ENCODE measurements at regions not wholly inside any gene's neighbourhood (a gene's known extent, or its start where the extent isn't known, plus 50 kb on each side); places are given as distances from the start of the nearest gene placed in this dataset.

- Histone ChIP-seq H2AFZ (ENCODE audit: low read length, unreplicated experiment) (no peak overlapping the region), H3K4me3 (ENCODE audit: low read depth, low read length) (no peak overlapping the region), H3K79me2 (ENCODE audit: control insufficient read depth, insufficient read depth, low read length, unreplicated experiment) (no peaks in the 10 kb centered on the region), H3K27me3 (ENCODE audit: insufficient read depth, low read length) (no peaks in the 10 kb centered on the region), H3K36me3 (ENCODE audit: insufficient read depth, low read length) (no peaks in the 10 kb centered on the region), H3K4me1 (ENCODE audit: control insufficient read depth, insufficient read depth, low read length, unreplicated experiment) (peaks cover 44% of the 10 kb centered on the region), H3K27ac (ENCODE audit: low read depth, low read length) (no peak overlapping the region)
Measured at GRCh38 chr9:81390792-81391456, 298.4 kb downstream of the TLE1 start.

GRCh38 chr9:81389569-81389993 is 299.8 kb downstream of the TLE1 start:
- Histone ChIP-seq H3K79me2 (ENCODE audit: control insufficient read depth, insufficient read depth, low read length, unreplicated experiment) (no peaks in the 10 kb centered on the region), H2AFZ (ENCODE audit: low read length, unreplicated experiment) (peak overlapping the region; percentile 51), H3K4me3 (ENCODE audit: low read depth, low read length) (0 out of 2 replicates have a peak overlapping the region, but pooled peaks have one; percentile 10), H3K36me3 (ENCODE audit: insufficient read depth, low read length) (no peaks in the 10 kb centered on the region), H3K27ac (ENCODE audit: low read depth, low read length) (peak overlapping the region; percentile 80), H3K27me3 (ENCODE audit: insufficient read depth, low read length) (no peaks in the 10 kb centered on the region), H3K4me1 (ENCODE audit: control insufficient read depth, insufficient read depth, low read length, unreplicated experiment) (peaks cover 33% of the 10 kb centered on the region)

- Histone ChIP-seq H3K36me3 (ENCODE audit: insufficient read depth, low read length) (no peaks in the 10 kb centered on the region), H3K4me3 (ENCODE audit: low read depth, low read length) (peak overlapping the region; percentile 10; the same call in 1 of the 2 replicates), H3K27ac (ENCODE audit: low read depth, low read length) (peak overlapping the region; percentile 80), H3K27me3 (ENCODE audit: insufficient read depth, low read length) (no peaks in the 10 kb centered on the region), H3K79me2 (ENCODE audit: control insufficient read depth, insufficient read depth, low read length, unreplicated experiment) (no peaks in the 10 kb centered on the region), H3K4me1 (ENCODE audit: control insufficient read depth, insufficient read depth, low read length, unreplicated experiment) (peaks cover 25% of the 10 kb centered on the region), H2AFZ (ENCODE audit: low read length, unreplicated experiment) (peak overlapping the region; percentile 11)
Measured at GRCh38 chr9:81388831-81389230, 300.5 kb downstream of the TLE1 start.

- Histone ChIP-seq H3K36me3 (ENCODE audit: insufficient read depth, low read length) (no peaks in the 10 kb centered on the region), H3K27me3 (ENCODE audit: insufficient read depth, low read length) (no peaks in the 10 kb centered on the region), H3K4me1 (ENCODE audit: control insufficient read depth, insufficient read depth, low read length, unreplicated experiment) (peaks cover 24% of the 10 kb centered on the region), H3K79me2 (ENCODE audit: control insufficient read depth, insufficient read depth, low read length, unreplicated experiment) (no peaks in the 10 kb centered on the region), H3K27ac (ENCODE audit: low read depth, low read length) (no peak overlapping the region), H2AFZ (ENCODE audit: low read length, unreplicated experiment) (no peak overlapping the region), H3K4me3 (ENCODE audit: low read depth, low read length) (no peak overlapping the region)
Measured at GRCh38 chr9:81387360-81388106, 301.8 kb downstream of the TLE1 start.

- H2AFZ ChIP-seq (ENCODE audit: low read length, unreplicated experiment): no peak overlapping the region
- H3K79me2 ChIP-seq (ENCODE audit: control insufficient read depth, insufficient read depth, low read length, unreplicated experiment): no peaks in the 10 kb centered on the region
- no peak overlapping the region for H3K27ac ChIP-seq (ENCODE audit: low read depth, low read length)
- H3K4me1 ChIP-seq (ENCODE audit: control insufficient read depth, insufficient read depth, low read length, unreplicated experiment): peaks cover 14% of the 10 kb centered on the region
- no peak overlapping the region for H3K4me3 ChIP-seq (ENCODE audit: low read depth, low read length)
- H3K36me3 ChIP-seq (ENCODE audit: insufficient read depth, low read length): no peaks in the 10 kb centered on the region
- no peaks in the 10 kb centered on the region for H3K27me3 ChIP-seq (ENCODE audit: insufficient read depth, low read length)
Measured at GRCh38 chr9:81384911-81385310, 304.4 kb downstream of the TLE1 start.

- Histone ChIP-seq H2AFZ (ENCODE audit: low read length, unreplicated experiment) (no peak overlapping the region), H3K27ac (ENCODE audit: low read depth, low read length) (no peak overlapping the region), H3K27me3 (ENCODE audit: insufficient read depth, low read length) (no peaks in the 10 kb centered on the region), H3K4me1 (ENCODE audit: control insufficient read depth, insufficient read depth, low read length, unreplicated experiment) (no peaks in the 10 kb centered on the region), H3K4me3 (ENCODE audit: low read depth, low read length) (no peak overlapping the region), H3K36me3 (ENCODE audit: insufficient read depth, low read length) (no peaks in the 10 kb centered on the region), H3K79me2 (ENCODE audit: control insufficient read depth, insufficient read depth, low read length, unreplicated experiment) (no peaks in the 10 kb centered on the region)
Measured at GRCh38 chr9:81382281-81382680, 307.1 kb downstream of the TLE1 start.

GRCh38 chr9:81381694-81382093 is 307.7 kb downstream of the TLE1 start:
- H3K4me3 ChIP-seq (ENCODE audit: low read depth, low read length): no peak overlapping the region
- H3K27me3 ChIP-seq (ENCODE audit: insufficient read depth, low read length): no peaks in the 10 kb centered on the region
- H2AFZ ChIP-seq (ENCODE audit: low read length, unreplicated experiment): no peak overlapping the region
- H3K36me3 ChIP-seq (ENCODE audit: insufficient read depth, low read length): no peaks in the 10 kb centered on the region
- no peak overlapping the region for H3K27ac ChIP-seq (ENCODE audit: low read depth, low read length)
- no peaks in the 10 kb centered on the region for H3K79me2 ChIP-seq (ENCODE audit: control insufficient read depth, insufficient read depth, low read length, unreplicated experiment)
- H3K4me1 ChIP-seq (ENCODE audit: control insufficient read depth, insufficient read depth, low read length, unreplicated experiment): no peaks in the 10 kb centered on the region

GRCh38 chr9:81380504-81381359 is 308.6 kb downstream of the TLE1 start:
- H3K4me3 ChIP-seq (ENCODE audit: low read depth, low read length): no peak overlapping the region
- H2AFZ ChIP-seq (ENCODE audit: low read length, unreplicated experiment): no peak overlapping the region
- H3K4me1 ChIP-seq (ENCODE audit: control insufficient read depth, insufficient read depth, low read length, unreplicated experiment): no peaks in the 10 kb centered on the region
- no peak overlapping the region for H3K27ac ChIP-seq (ENCODE audit: low read depth, low read length)
- no peaks in the 10 kb centered on the region for H3K36me3 ChIP-seq (ENCODE audit: insufficient read depth, low read length)
- no peaks in the 10 kb centered on the region for H3K27me3 ChIP-seq (ENCODE audit: insufficient read depth, low read length)
- no peaks in the 10 kb centered on the region for H3K79me2 ChIP-seq (ENCODE audit: control insufficient read depth, insufficient read depth, low read length, unreplicated experiment)

- Histone ChIP-seq H2AFZ (ENCODE audit: low read length, unreplicated experiment) (no peak overlapping the region), H3K4me1 (ENCODE audit: control insufficient read depth, insufficient read depth, low read length, unreplicated experiment) (no peaks in the 10 kb centered on the region), H3K36me3 (ENCODE audit: insufficient read depth, low read length) (no peaks in the 10 kb centered on the region), H3K27ac (ENCODE audit: low read depth, low read length) (no peak overlapping the region), H3K4me3 (ENCODE audit: low read depth, low read length) (no peak overlapping the region), H3K79me2 (ENCODE audit: control insufficient read depth, insufficient read depth, low read length, unreplicated experiment) (no peaks in the 10 kb centered on the region), H3K27me3 (ENCODE audit: insufficient read depth, low read length) (no peaks in the 10 kb centered on the region)
Measured at GRCh38 chr9:81379655-81380054, 309.7 kb downstream of the TLE1 start.

- Histone ChIP-seq H3K27me3 (ENCODE audit: insufficient read depth, low read length) (no peaks in the 10 kb centered on the region), H2AFZ (ENCODE audit: low read length, unreplicated experiment) (no peak overlapping the region), H3K79me2 (ENCODE audit: control insufficient read depth, insufficient read depth, low read length, unreplicated experiment) (no peaks in the 10 kb centered on the region), H3K4me1 (ENCODE audit: control insufficient read depth, insufficient read depth, low read length, unreplicated experiment) (no peaks in the 10 kb centered on the region), H3K4me3 (ENCODE audit: low read depth, low read length) (no peak overlapping the region), H3K36me3 (ENCODE audit: insufficient read depth, low read length) (no peaks in the 10 kb centered on the region), H3K27ac (ENCODE audit: low read depth, low read length) (no peak overlapping the region)
Measured at GRCh38 chr9:81377921-81378320, 311.4 kb downstream of the TLE1 start.
